HG03457 (cell line): ENCODE measurements at regions not wholly inside any gene's neighbourhood (a gene's known extent, or its start where the extent isn't known, plus 50 kb on each side); places are given as distances from the start of the nearest gene placed in this dataset.
"Not testable (repeated sequence)": the region's sequence is repeated elsewhere in the genome, so short reads cannot be mapped to it uniquely, and the experiment has no call there.

ENCODE experiments used
- ATAC-seq: cut with Tn5 transposase; IDR thresholded peaks from one replicate; pipeline ENCODE4 v1.9.1; 2021; ENCODE audit warnings: moderate number of reproducible peaks; ENCODE audit not compliant: unreplicated experiment

GRCh38 chr6:141463237-141463977, 669.3 kb upstream of the GJE1 start:
- peak; percentile 90 for ATAC-seq

- no peak for ATAC-seq
These were observed 671.8 kb upstream of the GJE1 start for GRCh38 chr6:141460743-141461484.

- not testable (repeated sequence) for ATAC-seq
These were observed 672.5 kb upstream of the GJE1 start for GRCh38 chr6:141460245-141460644.

DNA sequence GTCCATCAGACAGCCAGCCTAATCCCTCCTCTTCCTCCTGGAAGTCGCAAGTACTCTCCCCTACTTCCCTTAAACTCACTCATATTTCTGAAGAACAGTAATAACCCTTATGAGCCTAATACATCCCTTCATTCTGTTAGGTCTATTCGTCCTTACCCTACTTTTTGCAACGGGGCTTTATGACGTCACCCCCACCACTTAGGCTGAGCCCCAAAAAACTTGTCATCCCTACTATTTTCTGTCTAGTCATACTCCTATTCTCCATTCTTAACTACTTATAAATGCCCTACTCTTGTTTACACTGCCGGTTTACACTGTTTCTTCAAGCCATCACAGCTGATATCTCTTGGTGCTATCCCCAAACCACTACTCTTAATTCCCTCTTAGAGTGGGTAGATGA, 674.7 kb upstream of the GJE1 start:
- not testable (repeated sequence) for ATAC-seq

GRCh38 chr6:141452354-141452686, 680.4 kb upstream of the GJE1 start:
- ATAC-seq = no peak

GRCh38 chr6:141451511-141452353, 681.0 kb upstream of the GJE1 start:
- ATAC-seq = no peak

DNA sequence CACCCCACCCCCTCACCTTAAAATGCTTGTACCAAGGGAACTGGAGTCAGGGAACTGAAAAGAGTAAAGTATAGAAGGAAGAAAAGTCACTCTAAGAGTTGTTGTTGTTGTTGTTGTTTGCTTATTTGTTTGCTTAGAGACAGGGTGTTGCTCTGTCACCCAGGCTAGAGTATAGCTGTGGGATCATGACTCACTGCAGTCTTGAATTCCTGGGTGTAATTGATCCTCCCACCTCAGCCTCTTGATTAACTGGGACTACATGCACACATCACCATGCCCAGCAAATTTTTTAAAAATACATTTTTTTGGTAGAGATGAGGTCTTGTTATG, 681.6 kb upstream of the GJE1 start:
- no peak for ATAC-seq

DNA sequence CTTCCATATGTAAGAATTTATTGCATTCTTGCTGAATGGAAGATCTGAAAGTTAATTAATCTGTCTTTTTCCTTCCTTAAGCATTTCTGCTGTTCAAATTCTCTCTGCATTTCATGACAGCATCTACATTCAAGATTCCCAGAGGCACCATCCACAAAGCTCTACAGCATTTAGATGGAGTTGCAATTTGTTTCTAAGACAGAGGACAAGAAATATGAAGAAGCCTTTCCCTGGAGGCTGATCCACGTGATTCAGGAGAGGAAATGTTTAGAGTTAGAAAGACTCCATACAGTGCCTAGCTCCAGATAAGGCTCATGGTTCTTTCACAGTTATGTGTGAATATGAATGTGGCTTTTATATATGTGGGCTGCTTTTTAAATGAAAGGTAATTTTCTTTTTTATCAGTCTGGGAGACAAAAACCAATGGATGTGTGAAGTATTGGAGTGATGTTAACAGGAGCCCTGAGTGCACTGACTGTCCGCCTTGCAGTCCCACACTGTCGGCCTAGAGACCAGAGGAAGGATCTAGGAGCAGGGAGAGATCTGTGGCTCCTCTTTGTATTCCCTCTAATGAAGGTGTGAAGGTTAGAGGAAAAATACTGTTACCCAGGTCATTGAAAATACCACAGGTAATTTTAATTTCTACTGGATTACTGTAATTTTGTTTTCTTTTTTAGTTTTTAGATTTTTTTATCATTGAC, 686.6 kb upstream of the GJE1 start:
- ATAC-seq = no peak

- no peak for ATAC-seq
These were observed 688.9 kb upstream of the GJE1 start for GRCh38 chr6:141443668-141444289.

GRCh38 chr6:141443032-141443431, 689.7 kb upstream of the GJE1 start:
- ATAC-seq = no peak

- no peak for ATAC-seq
These were observed 693.2 kb upstream of the GJE1 start for GRCh38 chr6:141439513-141439912.

GRCh38 chr6:141437685-141438084, 695.0 kb upstream of the GJE1 start:
- no peak for ATAC-seq

DNA sequence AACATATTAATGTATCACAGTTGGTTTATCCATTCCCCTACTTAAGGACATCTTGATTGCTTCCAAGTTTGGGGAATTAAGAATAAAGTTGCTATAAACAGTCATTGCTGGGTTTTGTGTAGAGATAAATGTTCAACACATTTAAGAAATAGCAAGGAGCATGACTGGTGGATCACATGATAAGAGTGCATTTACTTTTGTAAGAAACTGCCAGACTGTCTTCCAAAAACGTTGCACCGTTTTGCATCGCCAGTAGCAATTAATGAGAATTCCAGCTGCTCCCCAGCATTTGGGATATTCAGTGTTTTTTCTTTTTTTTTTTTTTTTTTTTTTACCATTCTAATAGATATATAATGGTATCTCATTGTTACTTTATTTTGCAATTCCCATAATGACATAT, 695.7 kb upstream of the GJE1 start:
- no peak for ATAC-seq

DNA sequence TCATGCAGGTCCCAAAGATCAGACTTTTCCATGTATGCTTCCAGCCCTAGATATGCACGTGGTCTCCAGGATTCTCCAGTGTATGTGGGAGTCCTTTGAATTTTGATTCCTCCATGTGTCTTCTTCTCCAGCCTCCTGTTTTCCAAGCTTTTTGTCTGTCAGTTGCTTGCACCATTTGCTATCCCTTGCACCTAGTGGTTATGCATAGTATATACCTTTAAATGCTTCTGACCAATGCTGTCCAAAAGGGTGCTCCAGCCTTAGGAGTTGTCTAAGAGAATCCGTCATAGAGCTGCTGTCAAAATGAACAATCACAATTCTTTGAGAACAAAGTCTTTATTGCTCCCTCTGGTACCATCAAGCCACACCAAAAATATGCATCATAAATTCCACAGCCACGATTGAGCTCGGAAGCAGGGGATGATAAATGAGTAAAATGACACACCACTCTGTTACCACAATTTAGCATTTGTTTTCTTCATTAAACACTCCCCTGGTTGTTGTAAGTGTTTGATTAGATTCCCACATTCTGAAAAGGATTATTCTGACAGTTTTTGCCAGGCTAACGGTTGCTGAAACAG, 706.2 kb upstream of the GJE1 start:
- ATAC-seq = no peak

DNA sequence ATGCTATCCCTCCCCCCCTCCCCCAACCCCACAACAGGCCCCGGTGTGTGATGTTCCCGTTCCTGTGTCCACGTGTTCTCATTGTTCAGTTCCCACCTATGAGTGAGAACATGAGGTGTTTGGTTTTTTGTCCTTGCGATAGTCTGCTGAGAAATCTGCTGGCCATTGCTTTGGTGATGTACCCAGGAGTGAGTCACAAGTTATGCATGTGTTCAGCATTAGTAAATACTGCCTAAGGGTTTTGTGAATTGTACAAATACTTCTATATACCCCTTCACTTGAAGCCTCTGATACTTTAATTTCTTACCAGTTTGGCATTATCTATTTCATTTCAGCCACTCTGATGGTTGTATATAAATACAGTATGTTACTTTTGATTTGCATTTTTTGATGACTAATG, 711.3 kb upstream of the GJE1 start:
- ATAC-seq = no peak

DNA sequence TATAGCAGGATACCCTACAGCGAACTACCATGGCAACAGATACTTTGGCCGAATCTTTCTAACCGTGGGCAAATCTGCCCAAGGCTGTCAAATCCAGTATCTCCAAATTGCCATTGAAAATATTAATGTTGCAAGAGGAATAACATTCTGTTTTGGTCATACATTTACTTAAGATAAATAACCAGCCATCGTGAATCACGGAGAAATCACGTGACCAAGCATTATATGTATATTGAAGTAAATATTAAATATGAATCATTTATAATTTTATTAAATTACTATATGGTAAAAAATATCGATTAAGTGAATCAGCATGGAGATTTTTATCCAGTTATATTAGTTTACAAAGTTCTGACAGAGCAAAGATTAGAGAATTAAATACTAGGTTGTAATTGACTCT, 714.6 kb upstream of the GJE1 start:
- ATAC-seq = no peak

DNA sequence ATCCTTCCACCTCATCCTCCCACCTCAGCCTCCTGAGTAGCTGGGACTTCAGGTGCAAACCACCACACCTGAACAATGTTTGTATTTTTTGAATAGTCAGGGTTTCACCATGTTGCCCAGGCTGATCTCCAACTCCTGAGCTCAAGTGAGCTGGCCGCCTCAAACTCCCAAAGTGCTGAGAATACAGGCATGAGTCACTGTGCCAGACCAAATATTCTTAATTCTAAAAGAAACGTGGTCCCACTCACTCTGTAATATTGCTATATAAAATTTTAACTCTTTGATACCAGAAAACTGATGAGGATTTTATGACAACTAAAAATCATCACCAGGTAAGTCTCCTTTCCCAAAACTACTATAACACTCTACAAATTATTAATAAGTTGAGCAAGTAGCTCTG, 716.8 kb upstream of the GJE1 start:
- no peak for ATAC-seq

GRCh38 chr6:141413196-141413595, 719.5 kb upstream of the GJE1 start:
- no peak for ATAC-seq

- ATAC-seq = no peak
These were observed 726.0 kb upstream of the GJE1 start for GRCh38 chr6:141406761-141407160.

DNA sequence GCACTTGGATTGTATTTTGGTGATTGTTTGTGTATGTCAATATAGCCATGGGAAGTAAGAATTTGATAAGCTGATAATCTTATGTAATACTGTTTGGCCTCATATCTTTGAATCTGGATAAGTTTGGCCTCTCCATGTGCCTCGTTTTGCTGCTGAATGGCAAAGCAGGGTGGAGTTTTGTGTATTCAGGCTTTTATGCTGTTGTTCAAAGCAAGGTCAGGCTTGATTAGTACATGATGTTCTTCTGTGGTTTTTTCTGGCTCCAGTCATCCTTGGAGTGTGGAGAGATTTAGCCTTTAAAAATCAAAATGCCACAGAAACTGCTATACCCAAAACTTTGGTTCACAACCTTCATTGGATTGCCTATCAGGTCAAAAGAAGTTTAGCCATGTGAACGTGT, 728.9 kb upstream of the GJE1 start:
- ATAC-seq = no peak

DNA sequence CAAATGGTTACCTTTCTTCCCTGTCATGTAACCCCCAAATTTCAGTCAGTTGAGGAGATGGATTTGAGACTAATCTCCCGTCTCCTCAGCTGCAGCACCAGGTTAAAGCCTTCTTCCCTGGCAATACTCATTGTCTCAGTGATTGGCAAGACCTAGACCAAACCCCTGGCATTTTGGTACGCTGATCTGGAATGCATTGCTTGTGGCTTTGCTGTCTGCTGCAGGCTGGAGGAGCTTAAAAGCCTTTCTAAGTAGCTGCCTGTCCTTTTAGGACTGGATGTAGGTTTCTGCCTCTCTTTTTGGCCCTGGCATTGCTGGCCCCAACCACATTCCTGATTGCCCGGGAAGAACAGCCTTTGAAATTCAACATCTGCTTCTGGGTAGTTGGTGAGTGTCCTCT, 729.6 kb upstream of the GJE1 start:
- ATAC-seq = no peak
